ENCODE measurements at regions not wholly inside any gene's neighbourhood (a gene's known extent, or its start where the extent isn't known, plus 50 kb on each side); places are given as distances from the start of the nearest gene placed in this dataset.

DNA sequence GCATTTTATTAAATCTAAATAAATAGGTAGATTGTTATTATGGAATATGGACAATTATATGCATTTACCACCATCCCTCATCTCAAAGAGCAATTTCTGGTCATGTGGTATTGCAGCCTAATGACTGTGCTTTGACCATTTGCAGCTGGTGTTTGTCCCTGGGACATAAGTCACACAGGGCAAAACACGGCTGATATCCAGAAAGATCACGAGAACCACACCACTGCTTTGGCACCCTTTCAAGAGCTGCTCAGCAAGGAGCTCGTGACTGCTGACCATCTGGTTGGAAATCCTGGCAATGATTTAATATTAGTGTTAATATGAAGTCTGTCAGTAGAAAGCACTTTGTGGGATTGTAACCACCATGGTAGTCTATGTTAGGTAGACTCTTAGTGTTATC, 545.0 kb downstream of the GBA3 start:
- intact Hi-C loops (cut with DNase I): no loop called here
- Histone ChIP-seq H3K9me3 (no peaks in the 10 kb centered on the region), H3K27ac (no peak overlapping the region), H3K27me3 (ENCODE audit: low read depth) (no peaks in the 10 kb centered on the region), H3K4me3 (no peak overlapping the region), H3K4me1 (no peaks in the 10 kb centered on the region), H3K36me3 (no peaks in the 10 kb centered on the region)
- ATAC-seq (no peak), DNase-seq (no peak)
- TF ChIP-seq, protein P1, sequence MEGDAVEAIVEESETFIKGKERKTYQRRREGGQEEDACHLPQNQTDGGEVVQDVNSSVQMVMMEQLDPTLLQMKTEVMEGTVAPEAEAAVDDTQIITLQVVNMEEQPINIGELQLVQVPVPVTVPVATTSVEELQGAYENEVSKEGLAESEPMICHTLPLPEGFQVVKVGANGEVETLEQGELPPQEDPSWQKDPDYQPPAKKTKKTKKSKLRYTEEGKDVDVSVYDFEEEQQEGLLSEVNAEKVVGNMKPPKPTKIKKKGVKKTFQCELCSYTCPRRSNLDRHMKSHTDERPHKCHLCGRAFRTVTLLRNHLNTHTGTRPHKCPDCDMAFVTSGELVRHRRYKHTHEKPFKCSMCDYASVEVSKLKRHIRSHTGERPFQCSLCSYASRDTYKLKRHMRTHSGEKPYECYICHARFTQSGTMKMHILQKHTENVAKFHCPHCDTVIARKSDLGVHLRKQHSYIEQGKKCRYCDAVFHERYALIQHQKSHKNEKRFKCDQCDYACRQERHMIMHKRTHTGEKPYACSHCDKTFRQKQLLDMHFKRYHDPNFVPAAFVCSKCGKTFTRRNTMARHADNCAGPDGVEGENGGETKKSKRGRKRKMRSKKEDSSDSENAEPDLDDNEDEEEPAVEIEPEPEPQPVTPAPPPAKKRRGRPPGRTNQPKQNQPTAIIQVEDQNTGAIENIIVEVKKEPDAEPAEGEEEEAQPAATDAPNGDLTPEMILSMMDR (IDR thresholded peaks at IDR 0.05): no peak

DNA sequence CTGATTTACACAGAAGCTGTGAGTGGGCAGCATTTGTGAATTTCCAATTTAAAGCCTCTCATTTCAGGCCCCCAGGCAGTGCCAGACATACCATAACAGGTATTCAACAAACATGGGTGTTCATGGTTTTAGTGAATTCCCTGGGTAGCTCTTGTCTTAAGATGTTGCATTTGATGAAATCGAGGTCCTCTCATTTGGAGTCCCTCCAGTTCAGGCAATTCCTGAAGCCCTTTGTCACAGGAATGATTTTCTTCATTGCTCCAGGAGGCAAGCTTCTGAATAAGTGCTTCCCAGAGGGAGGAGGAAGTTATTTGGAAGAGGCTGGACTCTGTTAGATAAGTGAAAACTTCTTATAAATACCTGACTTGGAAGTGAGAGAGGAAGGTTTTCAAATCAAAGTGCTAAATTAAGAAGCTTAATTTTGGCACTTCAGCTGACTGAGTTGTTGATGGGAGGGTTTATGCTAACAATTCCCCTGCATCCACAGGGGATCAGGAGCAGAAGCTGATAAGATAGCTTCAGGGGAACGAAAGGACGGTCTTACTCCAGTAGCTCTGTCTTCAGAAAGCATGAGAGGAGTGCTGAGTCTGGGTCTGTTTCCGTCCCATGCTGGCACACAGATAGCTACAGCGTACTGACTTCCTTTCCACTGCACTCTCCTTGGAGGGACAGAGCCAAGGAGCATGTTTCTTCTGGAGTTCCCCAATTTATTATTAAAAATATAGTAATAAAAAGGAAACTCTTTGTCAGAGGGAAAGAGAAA, 543.1 kb downstream of the GBA3 start:
- TF ChIP-seq, protein P1 (IDR thresholded peaks at IDR 0.05): no peak
- Histone ChIP-seq H3K4me3 (no peak overlapping the region), H3K27me3 (ENCODE audit: low read depth) (no peaks in the 10 kb centered on the region), H3K27ac (peak overlapping the region; percentile 18), H3K9me3 (no peaks in the 10 kb centered on the region), H3K4me1 (no peaks in the 10 kb centered on the region), H3K36me3 (no peaks in the 10 kb centered on the region)
- intact Hi-C loops (cut with DNase I): no loop called here
- no peak for DNase-seq
- ATAC-seq: peak in 1 of 2 donors; percentile 19

DNA sequence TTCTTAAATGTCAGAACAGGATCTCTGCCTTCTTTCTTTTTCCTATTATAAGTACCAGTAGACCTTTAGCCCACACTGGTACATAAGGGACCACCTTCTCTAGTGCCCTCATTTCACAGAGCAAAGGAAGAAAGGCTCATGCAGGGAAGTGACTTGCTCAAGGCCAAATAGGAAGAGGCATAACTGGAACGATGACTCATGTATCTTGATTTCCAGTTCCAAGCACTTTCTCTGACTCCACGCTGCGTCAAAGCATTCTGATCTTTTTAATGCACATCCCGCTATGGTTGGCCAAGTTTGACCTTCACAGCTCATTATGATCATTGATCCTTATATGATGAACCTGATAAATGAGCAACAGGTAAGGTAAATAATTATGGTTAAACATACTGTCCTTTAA, 542.0 kb downstream of the GBA3 start:
- Histone ChIP-seq H3K4me1 (no peaks in the 10 kb centered on the region), H3K4me3 (no peak overlapping the region), H3K27me3 (ENCODE audit: low read depth) (no peaks in the 10 kb centered on the region), H3K36me3 (no peaks in the 10 kb centered on the region), H3K9me3 (no peaks in the 10 kb centered on the region), H3K27ac (no peak overlapping the region)
- ATAC-seq (no peak), DNase-seq (no peak)
- intact Hi-C loops (cut with DNase I): no loop called here
- TF ChIP-seq, protein P1 (IDR thresholded peaks at IDR 0.05): no peak

DNA sequence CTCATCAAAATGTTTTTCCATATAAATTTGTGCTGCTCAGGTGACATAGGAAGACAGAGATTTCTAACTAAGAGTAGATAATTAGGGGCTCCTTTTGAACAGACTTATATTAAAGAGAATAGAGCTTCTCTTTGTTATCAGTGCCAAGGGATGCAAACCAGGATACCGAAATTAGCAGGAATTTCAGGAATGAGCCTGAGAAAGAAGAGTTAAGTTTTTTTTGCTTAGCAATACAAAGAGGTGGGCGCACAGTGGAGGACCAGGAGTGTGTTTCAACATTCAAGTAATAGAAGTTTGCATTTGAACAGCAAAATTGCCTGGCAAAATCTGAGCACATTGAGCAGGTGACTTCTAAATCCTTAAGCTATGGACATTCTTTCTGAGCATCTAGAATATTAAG, 541.3 kb downstream of the GBA3 start:
- intact Hi-C loops (cut with DNase I): no loop called here
- no peak overlapping the region for H3K27ac ChIP-seq
- no peak for DNase-seq
- H3K4me3 ChIP-seq: no peak overlapping the region
- no peak for ATAC-seq
- H3K36me3 ChIP-seq: no peaks in the 10 kb centered on the region
- no peaks in the 10 kb centered on the region for H3K9me3 ChIP-seq
- no peaks in the 10 kb centered on the region for H3K4me1 ChIP-seq
- TF ChIP-seq, protein P1 (IDR thresholded peaks at IDR 0.05): no peak
- H3K27me3 ChIP-seq (ENCODE audit: low read depth): no peaks in the 10 kb centered on the region

DNA sequence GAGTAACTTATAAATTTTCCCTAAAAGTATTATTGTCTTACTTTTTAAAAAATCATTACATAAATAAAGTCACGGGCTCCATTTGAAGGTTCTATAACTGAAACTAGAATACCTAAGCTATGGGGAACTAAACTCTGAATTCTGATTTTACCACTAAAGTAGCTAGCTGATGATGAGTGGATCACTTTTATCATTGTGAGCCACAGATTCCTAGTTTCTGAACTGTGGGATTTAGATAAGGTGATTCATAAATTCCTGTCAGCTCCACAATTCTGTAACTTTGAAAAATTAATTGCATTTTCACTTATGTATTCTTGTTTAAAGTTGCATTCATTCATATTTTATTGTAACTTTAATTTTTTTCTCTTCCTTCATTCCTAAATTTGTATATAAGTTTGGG, 540.9 kb downstream of the GBA3 start:
- H3K36me3 ChIP-seq: no peaks in the 10 kb centered on the region
- H3K27me3 ChIP-seq (ENCODE audit: low read depth): no peaks in the 10 kb centered on the region
- DNase-seq (no peak), ATAC-seq (no peak)
- intact Hi-C loops (cut with DNase I): no loop called here
- no peak overlapping the region for H3K4me3 ChIP-seq
- H3K9me3 ChIP-seq: no peaks in the 10 kb centered on the region
- no peaks in the 10 kb centered on the region for H3K4me1 ChIP-seq
- H3K27ac ChIP-seq: no peak overlapping the region
- TF ChIP-seq, protein P1 (IDR thresholded peaks at IDR 0.05): no peak
